ENCODE measurements at regions not wholly inside any gene's neighbourhood (a gene's known extent, or its start where the extent isn't known, plus 50 kb on each side); places are given as distances from the start of the nearest gene placed in this dataset.

- TF ChIP-seq, protein P1, sequence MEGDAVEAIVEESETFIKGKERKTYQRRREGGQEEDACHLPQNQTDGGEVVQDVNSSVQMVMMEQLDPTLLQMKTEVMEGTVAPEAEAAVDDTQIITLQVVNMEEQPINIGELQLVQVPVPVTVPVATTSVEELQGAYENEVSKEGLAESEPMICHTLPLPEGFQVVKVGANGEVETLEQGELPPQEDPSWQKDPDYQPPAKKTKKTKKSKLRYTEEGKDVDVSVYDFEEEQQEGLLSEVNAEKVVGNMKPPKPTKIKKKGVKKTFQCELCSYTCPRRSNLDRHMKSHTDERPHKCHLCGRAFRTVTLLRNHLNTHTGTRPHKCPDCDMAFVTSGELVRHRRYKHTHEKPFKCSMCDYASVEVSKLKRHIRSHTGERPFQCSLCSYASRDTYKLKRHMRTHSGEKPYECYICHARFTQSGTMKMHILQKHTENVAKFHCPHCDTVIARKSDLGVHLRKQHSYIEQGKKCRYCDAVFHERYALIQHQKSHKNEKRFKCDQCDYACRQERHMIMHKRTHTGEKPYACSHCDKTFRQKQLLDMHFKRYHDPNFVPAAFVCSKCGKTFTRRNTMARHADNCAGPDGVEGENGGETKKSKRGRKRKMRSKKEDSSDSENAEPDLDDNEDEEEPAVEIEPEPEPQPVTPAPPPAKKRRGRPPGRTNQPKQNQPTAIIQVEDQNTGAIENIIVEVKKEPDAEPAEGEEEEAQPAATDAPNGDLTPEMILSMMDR (IDR thresholded peaks at IDR 0.05): no peak
- TF ChIP-seq POLR2A (IDR thresholded peaks at IDR 0.05): no peak
These were observed 325.4 kb upstream of the FRG1 start for GRCh38 chr4:189615217-189615663.

All from thyroid gland (tissue), 4 donors.